IgD-negative memory B cell (primary cell): ENCODE measurements at regions not wholly inside any gene's neighbourhood (a gene's known extent, or its start where the extent isn't known, plus 50 kb on each side); places are given as distances from the start of the nearest gene placed in this dataset.
"Not testable (repeated sequence)": the region's sequence is repeated elsewhere in the genome, so short reads cannot be mapped to it uniquely, and the experiment has no call there.

Experiments
- H3K27ac Mint-ChIP-seq, 3 donors: one replicate each; pipeline ENCODE4 v1.8.0; 2020 to 2022; ENCODE audit warnings: mild to moderate bottlenecking in 3 of 3, mixed read lengths in 3 of 3, moderate library complexity in 1 of 3
- H3K27me3 Mint-ChIP-seq: one replicate; pipeline ENCODE4 v1.8.0; 2021; ENCODE audit warnings: mixed read lengths
- H3K36me3 Mint-ChIP-seq: one replicate; pipeline ENCODE4 v1.8.0; 2020; ENCODE audit warnings: mild to moderate bottlenecking, mixed read lengths
- H3K4me1 Mint-ChIP-seq, 3 donors: one replicate each; pipeline ENCODE4 v1.8.0; 2020 to 2022; ENCODE audit warnings: mixed read lengths in 3 of 3, mild to moderate bottlenecking in 1 of 3
- H3K4me3 Mint-ChIP-seq, 4 donors: one replicate each; pipeline ENCODE4 v1.8.0; 2020 to 2022; ENCODE audit warnings: mild to moderate bottlenecking in 4 of 4, mixed read lengths in 4 of 4, moderate library complexity in 3 of 4
- H3K9me3 Mint-ChIP-seq, 3 donors: one replicate each; pipeline ENCODE4 v1.8.0; 2020 to 2021; ENCODE audit warnings: mixed read lengths in 3 of 3, mild to moderate bottlenecking in 1 of 3

- Mint-ChIP-seq H3K27ac (no peak overlapping the region), H3K27me3 (no peaks in the 10 kb centered on the region), H3K4me3 (no peak overlapping the region), H3K9me3 (peaks cover 2 to 4% (median 3%) of the 10 kb centered on the region in 3 donors), H3K36me3 (no peaks in the 10 kb centered on the region), H3K4me1 (no peaks in the 10 kb centered on the region)
These were observed 222.3 kb upstream of the TMEM229A start for GRCh38 chr7:124255041-124255655.

GRCh38 chr7:124254396-124254795 is 221.5 kb upstream of the TMEM229A start:
- H3K36me3 Mint-ChIP-seq, result no peaks in the 10 kb centered on the region
- no peaks in the 10 kb centered on the region for H3K27me3 Mint-ChIP-seq
- no peak overlapping the region for H3K4me3 Mint-ChIP-seq
- peaks cover 2 to 4% (median 3%) of the 10 kb centered on the region in 3 donors for H3K9me3 Mint-ChIP-seq
- no peaks in the 10 kb centered on the region for H3K4me1 Mint-ChIP-seq
- no peak overlapping the region for H3K27ac Mint-ChIP-seq

GRCh38 chr7:124251636-124252035 is 218.8 kb upstream of the TMEM229A start:
- no peaks in the 10 kb centered on the region for H3K36me3 Mint-ChIP-seq
- no peaks in the 10 kb centered on the region for H3K27me3 Mint-ChIP-seq
- H3K9me3 Mint-ChIP-seq, result peaks cover 3 to 5% (median 3%) of the 10 kb centered on the region in 3 donors
- no peak overlapping the region for H3K27ac Mint-ChIP-seq
- no peaks in the 10 kb centered on the region for H3K4me1 Mint-ChIP-seq
- no peak overlapping the region for H3K4me3 Mint-ChIP-seq

- Mint-ChIP-seq H3K27ac (no peak overlapping the region), H3K4me1 (no peaks in the 10 kb centered on the region), H3K4me3 (no peak overlapping the region), H3K9me3 (peaks cover 3 to 5% (median 3%) of the 10 kb centered on the region in 3 donors), H3K27me3 (no peaks in the 10 kb centered on the region), H3K36me3 (no peaks in the 10 kb centered on the region)
These were observed 217.6 kb upstream of the TMEM229A start for GRCh38 chr7:124250297-124251034.

- H3K36me3 Mint-ChIP-seq, result no peaks in the 10 kb centered on the region
- H3K27me3 Mint-ChIP-seq, result no peaks in the 10 kb centered on the region
- H3K9me3 Mint-ChIP-seq, result peaks cover 2 to 5% (median 3%) of the 10 kb centered on the region in 3 donors
- no peaks in the 10 kb centered on the region for H3K4me1 Mint-ChIP-seq
- no peak overlapping the region for H3K4me3 Mint-ChIP-seq
- no peak overlapping the region for H3K27ac Mint-ChIP-seq
These were observed 214.8 kb upstream of the TMEM229A start for GRCh38 chr7:124247691-124248090.

GRCh38 chr7:124246262-124246863 is 213.5 kb upstream of the TMEM229A start:
- no peak overlapping the region for H3K4me3 Mint-ChIP-seq
- peak overlapping the region in 1 of 3 donors; percentile 57 for H3K27ac Mint-ChIP-seq
- H3K4me1 Mint-ChIP-seq, result no peaks in the 10 kb centered on the region
- H3K36me3 Mint-ChIP-seq, result no peaks in the 10 kb centered on the region
- H3K9me3 Mint-ChIP-seq, result peaks cover 2 to 5% (median 3%) of the 10 kb centered on the region in 3 donors
- H3K27me3 Mint-ChIP-seq, result no peaks in the 10 kb centered on the region

- not testable (repeated sequence) for H3K36me3 Mint-ChIP-seq, H3K4me1 Mint-ChIP-seq, H3K4me3 Mint-ChIP-seq, H3K9me3 Mint-ChIP-seq, H3K27me3 Mint-ChIP-seq, H3K27ac Mint-ChIP-seq
These were observed 211.6 kb upstream of the TMEM229A start for GRCh38 chr7:124244469-124244868.

GRCh38 chr7:124219681-124220080 is 186.8 kb upstream of the TMEM229A start:
- no peak overlapping the region for H3K27ac Mint-ChIP-seq
- H3K4me3 Mint-ChIP-seq, result no peak overlapping the region
- H3K36me3 Mint-ChIP-seq, result no peaks in the 10 kb centered on the region
- H3K4me1 Mint-ChIP-seq, result no peaks in the 10 kb centered on the region
- no peaks in the 10 kb centered on the region for H3K27me3 Mint-ChIP-seq
- peaks cover 0 to 12% (median 3%) of the 10 kb centered on the region in 3 donors for H3K9me3 Mint-ChIP-seq

- H3K36me3 Mint-ChIP-seq, result peaks cover 3% of the 10 kb centered on the region
- no peak overlapping the region for H3K27ac Mint-ChIP-seq
- peaks cover 0 to 4% (median 3%) of the 10 kb centered on the region in 3 donors for H3K9me3 Mint-ChIP-seq
- no peak overlapping the region for H3K4me3 Mint-ChIP-seq
- H3K4me1 Mint-ChIP-seq, result no peaks in the 10 kb centered on the region
- no peaks in the 10 kb centered on the region for H3K27me3 Mint-ChIP-seq
These were observed 175.8 kb upstream of the TMEM229A start for GRCh38 chr7:124208642-124209041.

- Mint-ChIP-seq H3K9me3 (peaks cover 0 to 5% (median 4%) of the 10 kb centered on the region in 3 donors), H3K4me3 (no peak overlapping the region), H3K27ac (no peak overlapping the region), H3K4me1 (no peaks in the 10 kb centered on the region), H3K27me3 (no peaks in the 10 kb centered on the region), H3K36me3 (peaks cover 3% of the 10 kb centered on the region)
These were observed 175.3 kb upstream of the TMEM229A start for GRCh38 chr7:124208173-124208572.

GRCh38 chr7:124205526-124205925 is 172.7 kb upstream of the TMEM229A start:
- peaks cover 0 to 4% (median 4%) of the 10 kb centered on the region in 3 donors for H3K9me3 Mint-ChIP-seq
- no peak overlapping the region for H3K4me3 Mint-ChIP-seq
- H3K36me3 Mint-ChIP-seq, result no peaks in the 10 kb centered on the region
- H3K4me1 Mint-ChIP-seq, result no peaks in the 10 kb centered on the region
- H3K27ac Mint-ChIP-seq, result no peak overlapping the region
- H3K27me3 Mint-ChIP-seq, result no peaks in the 10 kb centered on the region

GRCh38 chr7:124202546-124202945 is 169.7 kb upstream of the TMEM229A start:
- Mint-ChIP-seq H3K27ac (no peak overlapping the region), H3K27me3 (no peaks in the 10 kb centered on the region), H3K4me1 (no peaks in the 10 kb centered on the region), H3K36me3 (no peaks in the 10 kb centered on the region), H3K4me3 (no peak overlapping the region), H3K9me3 (peaks cover 0 to 7% (median 0%) of the 10 kb centered on the region in 3 donors)

- H3K36me3 Mint-ChIP-seq, result no peaks in the 10 kb centered on the region
- H3K27ac Mint-ChIP-seq, result no peak overlapping the region
- H3K27me3 Mint-ChIP-seq, result no peaks in the 10 kb centered on the region
- peaks cover 0 to 7% (median 0%) of the 10 kb centered on the region in 3 donors for H3K9me3 Mint-ChIP-seq
- no peaks in the 10 kb centered on the region for H3K4me1 Mint-ChIP-seq
- H3K4me3 Mint-ChIP-seq, result no peak overlapping the region
These were observed 169.0 kb upstream of the TMEM229A start for GRCh38 chr7:124201768-124202349.

- Mint-ChIP-seq H3K4me1 (no peaks in the 10 kb centered on the region), H3K27ac (no peak overlapping the region), H3K36me3 (no peaks in the 10 kb centered on the region), H3K4me3 (no peak overlapping the region), H3K27me3 (no peaks in the 10 kb centered on the region), H3K9me3 (peaks cover 0 to 5% (median 0%) of the 10 kb centered on the region in 3 donors)
These were observed 163.7 kb upstream of the TMEM229A start for GRCh38 chr7:124196519-124196918.

GRCh38 chr7:124192885-124193284 is 160.0 kb upstream of the TMEM229A start:
- Mint-ChIP-seq H3K36me3 (no peaks in the 10 kb centered on the region), H3K9me3 (peaks cover 0 to 6% (median 2%) of the 10 kb centered on the region in 3 donors), H3K27me3 (no peaks in the 10 kb centered on the region), H3K27ac (no peak overlapping the region), H3K4me3 (no peak overlapping the region), H3K4me1 (no peaks in the 10 kb centered on the region)
